Parathyroid adenoma (tissue), 2 donors: ENCODE measurements at regions not wholly inside any gene's neighbourhood (a gene's known extent, or its start where the extent isn't known, plus 50 kb on each side); places are given as distances from the start of the nearest gene placed in this dataset.
A peak's percentile ranks its signal among the peaks of the same experiment; 100 is the strongest.

Experiments
- H2AFZ ChIP-seq: fragments of 300-600 bp; sonication (generic); one replicate; pipeline ENCODE4 v1.7.0; 2017; ENCODE audit warnings: antibody characterized with exemption, mild to moderate bottlenecking
- H3K27ac ChIP-seq: fragments of 300-600 bp; sonication (generic); one replicate; pipeline ENCODE4 v1.7.0; 2017
- H3K27me3 ChIP-seq: fragments of 300-600 bp; sonication (generic); one replicate; pipeline ENCODE4 v1.7.0; 2017; ENCODE audit warnings: low read length; ENCODE audit not compliant: control insufficient read depth, insufficient read depth
- H3K36me3 ChIP-seq: fragments of 300-600 bp; sonication (generic); one replicate; pipeline ENCODE4 v1.7.0; 2017; ENCODE audit warnings: low read length; ENCODE audit not compliant: control insufficient read depth, insufficient read depth
- H3K4me1 ChIP-seq: fragments of 300-600 bp; sonication (generic); one replicate; pipeline ENCODE4 v1.7.0; 2017; ENCODE audit warnings: control low read depth
- H3K4me2 ChIP-seq: fragments of 300-600 bp; sonication (generic); one replicate; pipeline ENCODE4 v1.7.0; 2017; ENCODE audit warnings: low read length
- H3K4me3 ChIP-seq: fragments of 300-600 bp; sonication (generic); one replicate; pipeline ENCODE4 v1.7.0; 2017; ENCODE audit warnings: low read depth, low read length
- H3K79me2 ChIP-seq: fragments of 300-600 bp; sonication (generic); one replicate; pipeline ENCODE4 v1.7.0; 2017; ENCODE audit warnings: control low read depth
- H3K9ac ChIP-seq: fragments of 300-600 bp; sonication (generic); one replicate; pipeline ENCODE4 v1.7.0; 2017; ENCODE audit warnings: mild to moderate bottlenecking
- H3K9me3 ChIP-seq: fragments of 300-600 bp; sonication (generic); one replicate; pipeline ENCODE4 v1.7.0; 2017; ENCODE audit warnings: low read length; ENCODE audit not compliant: control insufficient read depth
- CTCF ChIP-seq: fragments of 300-600 bp; sonication (generic); IDR thresholded peaks from one replicate; pipeline ENCODE4 v1.7.0; 2017; ENCODE audit warnings: antibody characterized with exemption, mild to moderate bottlenecking
- donor health status: primary hyperparathyroidism.

GRCh38 chr3:170714122-170714521, 128.2 kb upstream of the SLC7A14 start:
- no peaks in the 10 kb centered on the region for H3K79me2 ChIP-seq
- no peak overlapping the region for H3K4me3 ChIP-seq
- H3K4me2 ChIP-seq, result no peak overlapping the region
- no peaks in the 10 kb centered on the region for H3K27me3 ChIP-seq
- no peaks in the 10 kb centered on the region for H3K36me3 ChIP-seq
- peaks cover 4% of the 10 kb centered on the region for H3K4me1 ChIP-seq
- TF ChIP-seq CTCF, result no peak
- H3K9ac ChIP-seq, result no peak overlapping the region
- H3K9me3 ChIP-seq, result no peaks in the 10 kb centered on the region
- H2AFZ ChIP-seq, result no peak overlapping the region
- no peak overlapping the region for H3K27ac ChIP-seq

- no peaks in the 10 kb centered on the region for H3K27me3 ChIP-seq
- H3K27ac ChIP-seq, result no peak overlapping the region
- H3K36me3 ChIP-seq, result no peaks in the 10 kb centered on the region
- H3K9me3 ChIP-seq, result no peaks in the 10 kb centered on the region
- no peak for TF ChIP-seq CTCF
- no peak overlapping the region for H3K4me3 ChIP-seq
- H3K4me2 ChIP-seq, result no peak overlapping the region
- no peak overlapping the region for H3K9ac ChIP-seq
- no peak overlapping the region for H2AFZ ChIP-seq
- H3K79me2 ChIP-seq, result no peaks in the 10 kb centered on the region
- H3K4me1 ChIP-seq, result peaks cover 4% of the 10 kb centered on the region
These were observed 127.8 kb upstream of the SLC7A14 start for GRCh38 chr3:170713653-170714052.

- Histone ChIP-seq H2AFZ (no peak overlapping the region), H3K79me2 (no peaks in the 10 kb centered on the region), H3K4me1 (peaks cover 4% of the 10 kb centered on the region), H3K9ac (no peak overlapping the region), H3K36me3 (no peaks in the 10 kb centered on the region), H3K4me3 (no peak overlapping the region), H3K27me3 (no peaks in the 10 kb centered on the region), H3K9me3 (no peaks in the 10 kb centered on the region), H3K27ac (no peak overlapping the region), H3K4me2 (peak overlapping the region; percentile 34)
- TF ChIP-seq CTCF, result no peak
These were observed 126.9 kb upstream of the SLC7A14 start for GRCh38 chr3:170712798-170713197.

GRCh38 chr3:170712336-170712735, 126.5 kb upstream of the SLC7A14 start:
- no peak overlapping the region for H3K27ac ChIP-seq
- H3K36me3 ChIP-seq, result no peaks in the 10 kb centered on the region
- no peak overlapping the region for H3K4me3 ChIP-seq
- TF ChIP-seq CTCF, result no peak
- no peaks in the 10 kb centered on the region for H3K27me3 ChIP-seq
- H3K9me3 ChIP-seq, result no peaks in the 10 kb centered on the region
- no peaks in the 10 kb centered on the region for H3K79me2 ChIP-seq
- no peak overlapping the region for H2AFZ ChIP-seq
- no peak overlapping the region for H3K9ac ChIP-seq
- H3K4me2 ChIP-seq, result peak overlapping the region; percentile 34
- peaks cover 4% of the 10 kb centered on the region for H3K4me1 ChIP-seq

- no peak for TF ChIP-seq CTCF
- no peak overlapping the region for H3K4me2 ChIP-seq
- H3K4me1 ChIP-seq, result peaks cover 4% of the 10 kb centered on the region
- no peaks in the 10 kb centered on the region for H3K9me3 ChIP-seq
- no peak overlapping the region for H3K4me3 ChIP-seq
- H2AFZ ChIP-seq, result no peak overlapping the region
- no peak overlapping the region for H3K27ac ChIP-seq
- no peaks in the 10 kb centered on the region for H3K27me3 ChIP-seq
- no peaks in the 10 kb centered on the region for H3K36me3 ChIP-seq
- no peak overlapping the region for H3K9ac ChIP-seq
- H3K79me2 ChIP-seq, result no peaks in the 10 kb centered on the region
These were observed 125.9 kb upstream of the SLC7A14 start for GRCh38 chr3:170711786-170712185.
